Activated T-cell treated with anti-CD3 and anti-CD28 coated beads, Interleukin-2, amount 50 U/mL, for 4 hours (primary cell): ENCODE measurements at regions not wholly inside any gene's neighbourhood (a gene's known extent, or its start where the extent isn't known, plus 50 kb on each side); places are given as distances from the start of the nearest gene placed in this dataset.
"Not testable (repeated sequence)": the region's sequence is repeated elsewhere in the genome, so short reads cannot be mapped to it uniquely, and the experiment has no call there.

Source experiments
- ATAC-seq, 2 donors: fragments of 200-7000 bp; cut with Tn5 transposase; one replicate each; pipeline ENCODE4 v1.10.0; 2021
- DNase-seq: peaks from one replicate; pipeline ENCODE4 v3.0.0-alpha.2; 2020
- H3K27me3 Mint-ChIP-seq: one replicate; pipeline ENCODE4 v1.8.0; 2021; ENCODE audit warnings: low read depth, mixed read lengths
- H3K36me3 Mint-ChIP-seq: one replicate; pipeline ENCODE4 v1.8.0; 2022; ENCODE audit warnings: mixed read lengths; ENCODE audit not compliant: insufficient read depth
- H3K4me1 Mint-ChIP-seq: one replicate; pipeline ENCODE4 v1.8.0; 2021; ENCODE audit warnings: low read depth, mixed read lengths
- H3K4me3 Mint-ChIP-seq: one replicate; pipeline ENCODE4 v1.8.0; 2021; ENCODE audit warnings: mild to moderate bottlenecking, moderate library complexity, mixed read lengths
- H3K9me3 Mint-ChIP-seq: one replicate; pipeline ENCODE4 v1.8.0; 2021; ENCODE audit warnings: mixed read lengths

GRCh38 chr2:158866082-158866481, 71.0 kb downstream of the DAPL1 start:
- DNase-seq, H3K4me3 Mint-ChIP-seq: not testable (repeated sequence)

DNA sequence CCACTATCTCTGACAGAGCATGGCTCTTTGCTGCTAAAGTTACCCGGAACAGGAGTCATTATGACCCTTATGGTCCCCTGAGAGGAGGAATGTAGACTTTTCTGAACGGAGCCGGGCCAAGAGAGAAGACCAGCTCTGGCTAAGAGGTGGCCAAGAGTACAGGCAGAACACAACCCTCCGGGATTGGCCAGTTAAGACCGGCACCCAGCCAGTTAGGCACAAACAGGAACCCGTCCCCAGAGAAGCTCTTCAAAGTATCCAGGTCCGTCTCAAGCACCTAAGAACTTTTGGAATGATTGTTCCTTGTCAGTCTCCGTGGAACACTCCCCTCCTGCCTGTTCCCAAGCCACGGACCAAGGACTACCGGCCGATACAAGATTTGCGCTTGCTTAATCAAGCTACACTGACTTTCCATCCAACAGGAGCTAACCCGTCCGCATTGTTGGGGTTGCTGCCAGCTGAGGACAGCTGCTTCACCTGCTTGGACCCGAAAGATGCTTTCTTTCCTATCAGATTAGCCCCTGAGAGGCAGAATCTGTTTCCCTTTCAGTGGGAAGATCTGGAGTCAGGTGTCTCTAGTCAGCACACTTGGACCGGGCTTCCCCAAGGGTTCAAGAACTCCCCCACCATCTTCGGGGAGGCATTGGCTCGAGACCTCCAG, 72.5 kb downstream of the DAPL1 start:
- not testable (repeated sequence) for H3K9me3 Mint-ChIP-seq, H3K4me1 Mint-ChIP-seq, DNase-seq, H3K4me3 Mint-ChIP-seq, ATAC-seq, H3K36me3 Mint-ChIP-seq, H3K27me3 Mint-ChIP-seq

More at GRCh38 chr2:158866082-158866481, 71.0 kb downstream of the DAPL1 start:
- H3K4me1 Mint-ChIP-seq, H3K9me3 Mint-ChIP-seq, H3K36me3 Mint-ChIP-seq, ATAC-seq, H3K27me3 Mint-ChIP-seq: not testable (repeated sequence)

- not testable (repeated sequence) for H3K4me3 Mint-ChIP-seq, H3K4me1 Mint-ChIP-seq, H3K27me3 Mint-ChIP-seq, H3K9me3 Mint-ChIP-seq, ATAC-seq, H3K36me3 Mint-ChIP-seq, DNase-seq
Measured at GRCh38 chr2:158868386-158868785, 73.3 kb downstream of the DAPL1 start.

- not testable (repeated sequence) for ATAC-seq
Measured at GRCh38 chr2:158869122-158869521, 74.0 kb downstream of the DAPL1 start.

DNA sequence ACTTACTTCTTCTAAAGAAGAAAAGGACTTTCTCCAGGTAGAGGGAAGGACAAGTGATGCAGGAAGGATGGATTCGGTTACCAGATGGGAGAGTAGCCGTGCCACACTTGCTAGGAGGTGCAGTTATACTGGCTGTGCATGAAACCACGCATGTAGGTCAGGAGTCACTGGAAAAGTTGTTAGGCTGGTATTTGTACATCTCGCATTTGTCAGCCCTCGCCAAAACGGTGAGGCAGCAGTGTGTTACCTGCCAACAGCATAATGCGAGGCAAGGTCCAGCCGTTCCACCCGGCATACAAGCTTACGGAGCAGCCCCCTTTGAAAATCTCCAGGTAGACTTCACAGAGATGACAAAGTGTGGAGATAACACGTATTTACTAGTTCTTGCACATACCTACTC, 74.5 kb downstream of the DAPL1 start:
- H3K4me1 Mint-ChIP-seq, H3K4me3 Mint-ChIP-seq, H3K36me3 Mint-ChIP-seq, H3K9me3 Mint-ChIP-seq, DNase-seq, H3K27me3 Mint-ChIP-seq, ATAC-seq: not testable (repeated sequence)

More at GRCh38 chr2:158869122-158869521, 74.0 kb downstream of the DAPL1 start:
- not testable (repeated sequence) for H3K4me1 Mint-ChIP-seq, H3K4me3 Mint-ChIP-seq, H3K27me3 Mint-ChIP-seq, H3K36me3 Mint-ChIP-seq, DNase-seq, H3K9me3 Mint-ChIP-seq

DNA sequence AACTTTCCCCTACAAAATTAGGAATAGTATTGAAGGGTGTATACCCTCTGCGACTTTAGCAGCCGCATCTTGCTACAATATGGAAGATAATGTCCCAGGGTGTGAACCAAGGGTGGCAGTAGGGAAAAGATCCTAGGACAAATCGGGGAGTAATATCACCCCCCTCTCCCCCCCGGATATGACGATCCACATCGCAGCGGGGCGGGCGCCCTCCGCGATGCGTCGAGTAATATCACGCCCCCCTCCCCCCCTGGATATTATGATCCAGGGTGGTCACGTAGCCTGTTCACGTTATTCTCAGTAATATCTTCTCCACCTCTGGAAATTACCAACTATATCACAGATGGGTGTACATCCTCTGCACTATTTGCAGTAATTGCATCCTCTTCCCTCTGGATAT, 82.9 kb downstream of the DAPL1 start:
- Mint-ChIP-seq H3K36me3 (no peaks in the 10 kb centered on the region), H3K4me3 (no peak overlapping the region), H3K27me3 (peaks cover 6% of the 10 kb centered on the region), H3K9me3 (no peaks in the 10 kb centered on the region), H3K4me1 (no peaks in the 10 kb centered on the region)
- ATAC-seq (no peak), DNase-seq (no peak)

DNA sequence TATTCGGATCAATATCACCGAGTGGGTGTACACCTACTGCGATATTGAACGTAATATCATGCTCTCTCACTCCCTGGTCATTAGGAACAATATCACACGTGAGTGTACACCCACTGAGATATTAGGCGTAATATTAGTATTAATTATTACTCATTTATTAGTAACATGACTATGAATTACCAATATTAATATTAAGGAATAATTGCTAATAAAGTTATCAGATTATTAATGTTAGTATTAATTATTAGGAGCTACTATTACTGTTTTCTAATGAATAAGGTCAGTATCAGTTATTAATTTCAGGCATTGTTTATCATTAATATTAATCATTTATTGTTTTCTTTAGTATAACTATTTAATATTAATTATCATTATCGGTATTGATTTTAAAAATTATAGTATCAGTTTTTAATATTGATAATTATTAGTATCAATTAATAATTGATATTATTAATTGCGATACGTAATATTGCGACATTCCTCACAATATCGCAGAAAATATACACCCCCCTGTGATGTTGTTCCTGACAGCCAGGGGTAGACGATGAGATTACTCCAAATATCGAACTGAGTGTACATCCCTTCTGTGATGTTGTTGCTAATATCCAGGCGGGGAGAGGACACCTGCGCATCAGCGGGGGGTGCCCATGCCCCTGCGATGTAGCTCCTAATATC, 84.2 kb downstream of the DAPL1 start:
- H3K27me3 Mint-ChIP-seq, result peaks cover 6% of the 10 kb centered on the region
- DNase-seq (no peak), ATAC-seq (no peak)
- no peak overlapping the region for H3K4me3 Mint-ChIP-seq
- no peaks in the 10 kb centered on the region for H3K4me1 Mint-ChIP-seq
- no peaks in the 10 kb centered on the region for H3K9me3 Mint-ChIP-seq
- H3K36me3 Mint-ChIP-seq, result no peaks in the 10 kb centered on the region

DNA sequence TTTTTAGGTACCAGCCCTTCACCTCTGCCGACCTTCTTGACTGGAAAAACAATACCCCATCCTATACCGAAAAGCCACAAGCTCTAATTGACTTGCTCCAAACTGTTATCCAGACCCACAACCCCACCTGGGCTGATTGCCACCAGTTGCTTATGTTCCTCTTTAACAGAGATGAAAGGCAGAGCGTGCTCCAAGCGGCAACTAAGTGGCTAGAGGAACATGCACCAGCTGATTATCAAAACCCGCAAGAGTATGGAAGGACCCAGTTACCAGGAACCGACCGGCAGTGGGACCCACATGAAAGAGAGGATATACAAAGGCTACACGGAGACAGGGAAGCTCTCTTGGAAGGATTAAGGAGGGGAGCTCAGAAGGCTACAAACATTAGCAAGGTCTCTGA, 86.1 kb upstream of the TANC1 start:
- Mint-ChIP-seq H3K36me3 (no peaks in the 10 kb centered on the region), H3K9me3 (no peaks in the 10 kb centered on the region), H3K4me1 (no peaks in the 10 kb centered on the region), H3K4me3 (no peak overlapping the region), H3K27me3 (peaks cover 9% of the 10 kb centered on the region)
- DNase-seq (no peak), ATAC-seq (no peak)

GRCh38 chr2:158884552-158884951, 83.9 kb upstream of the TANC1 start:
- not testable (repeated sequence) for H3K4me1 Mint-ChIP-seq, H3K27me3 Mint-ChIP-seq, H3K9me3 Mint-ChIP-seq, H3K4me3 Mint-ChIP-seq, H3K36me3 Mint-ChIP-seq, ATAC-seq, DNase-seq

DNA sequence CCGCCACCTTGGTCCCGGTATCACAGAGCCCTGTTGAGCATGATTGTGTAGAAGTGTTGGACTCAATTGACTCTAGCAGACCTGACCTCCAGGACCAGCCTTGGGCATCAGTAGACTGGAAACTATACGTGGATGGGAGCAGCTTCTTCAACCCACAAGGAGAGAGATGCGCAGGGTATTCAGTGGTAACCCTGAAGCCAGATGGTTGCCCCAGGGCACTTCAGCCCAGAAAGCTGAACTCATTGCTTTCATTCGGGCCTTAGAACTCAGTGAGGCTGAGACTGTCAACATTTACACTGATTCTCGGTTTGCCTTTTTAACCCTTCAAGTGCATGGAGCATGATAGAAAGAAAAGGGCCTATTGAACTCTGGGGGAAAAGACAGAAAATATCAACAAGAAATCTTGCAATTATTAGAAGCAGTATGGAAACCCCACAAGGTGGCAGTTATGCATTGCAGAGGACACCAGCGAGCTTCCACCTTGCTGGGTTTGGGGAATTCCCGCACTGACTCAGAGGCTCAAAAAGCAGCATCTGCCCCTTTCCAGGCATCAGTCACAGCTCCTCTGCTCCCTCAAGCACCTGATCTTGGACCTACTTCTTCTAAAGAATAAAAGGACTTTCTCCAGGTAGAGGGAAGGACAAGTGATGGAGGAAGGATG, 83.3 kb upstream of the TANC1 start:
- not testable (repeated sequence) for H3K27me3 Mint-ChIP-seq, H3K4me1 Mint-ChIP-seq, ATAC-seq, H3K4me3 Mint-ChIP-seq, DNase-seq, H3K36me3 Mint-ChIP-seq, H3K9me3 Mint-ChIP-seq

DNA sequence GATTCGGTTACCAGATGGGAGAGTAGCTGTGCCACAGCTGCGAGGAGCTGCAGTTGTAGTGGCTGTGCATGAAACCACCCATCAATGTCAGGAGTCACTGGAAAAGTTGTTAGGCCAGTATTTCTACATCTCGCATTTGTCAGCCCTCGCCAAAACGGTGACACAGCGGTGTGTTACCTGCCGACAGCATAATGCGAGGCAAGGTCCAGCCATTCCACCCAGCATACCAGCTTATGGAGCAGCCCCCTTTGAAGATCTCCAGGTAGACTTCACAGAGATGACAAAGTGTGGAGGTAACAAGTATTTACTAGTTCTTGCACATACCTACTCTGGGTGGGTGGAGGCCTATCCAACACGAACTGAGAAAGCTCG, 82.8 kb upstream of the TANC1 start:
- not testable (repeated sequence) for H3K9me3 Mint-ChIP-seq, H3K4me1 Mint-ChIP-seq, ATAC-seq, H3K36me3 Mint-ChIP-seq, DNase-seq, H3K4me3 Mint-ChIP-seq
- peaks cover 10% of the 10 kb centered on the region for H3K27me3 Mint-ChIP-seq

DNA sequence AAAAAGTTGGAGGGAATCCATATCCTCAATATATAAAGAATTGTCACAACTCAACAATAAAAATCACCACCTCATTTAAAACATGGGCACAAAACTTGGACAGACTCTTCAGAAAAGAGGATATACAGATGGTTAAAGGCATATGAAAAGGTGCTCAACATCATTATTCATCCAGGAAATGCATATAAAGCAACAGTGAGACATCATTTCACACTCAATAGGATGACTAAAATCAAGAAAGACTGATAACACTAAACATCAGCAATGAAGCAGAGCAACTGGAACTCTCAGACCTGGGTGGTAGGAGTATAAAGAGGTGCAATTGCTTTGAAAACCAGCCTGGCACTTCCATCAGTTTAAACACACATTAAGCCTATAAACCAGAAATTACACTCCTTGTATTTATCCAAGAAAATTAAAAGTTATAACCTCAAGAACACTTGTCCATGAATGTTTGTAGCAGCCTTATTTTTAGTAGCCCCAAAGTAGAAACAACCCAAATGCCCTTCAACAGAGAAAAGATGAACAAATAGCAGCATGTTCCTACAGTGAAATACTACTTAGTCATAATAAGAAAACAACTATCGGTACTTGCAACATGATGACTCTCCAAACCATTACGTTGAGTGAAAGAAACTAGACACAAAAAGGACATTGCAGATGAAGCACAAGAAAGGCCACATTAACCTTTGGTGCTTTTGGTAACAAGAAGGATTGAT, 79.1 kb upstream of the TANC1 start:
- no peaks in the 10 kb centered on the region for H3K36me3 Mint-ChIP-seq
- no peaks in the 10 kb centered on the region for H3K9me3 Mint-ChIP-seq
- peaks cover 1% of the 10 kb centered on the region for H3K4me1 Mint-ChIP-seq
- peak; percentile 53 to 74 for ATAC-seq
- no peak overlapping the region for H3K4me3 Mint-ChIP-seq
- DNase-seq, result no peak
- peaks cover 13% of the 10 kb centered on the region for H3K27me3 Mint-ChIP-seq

DNA sequence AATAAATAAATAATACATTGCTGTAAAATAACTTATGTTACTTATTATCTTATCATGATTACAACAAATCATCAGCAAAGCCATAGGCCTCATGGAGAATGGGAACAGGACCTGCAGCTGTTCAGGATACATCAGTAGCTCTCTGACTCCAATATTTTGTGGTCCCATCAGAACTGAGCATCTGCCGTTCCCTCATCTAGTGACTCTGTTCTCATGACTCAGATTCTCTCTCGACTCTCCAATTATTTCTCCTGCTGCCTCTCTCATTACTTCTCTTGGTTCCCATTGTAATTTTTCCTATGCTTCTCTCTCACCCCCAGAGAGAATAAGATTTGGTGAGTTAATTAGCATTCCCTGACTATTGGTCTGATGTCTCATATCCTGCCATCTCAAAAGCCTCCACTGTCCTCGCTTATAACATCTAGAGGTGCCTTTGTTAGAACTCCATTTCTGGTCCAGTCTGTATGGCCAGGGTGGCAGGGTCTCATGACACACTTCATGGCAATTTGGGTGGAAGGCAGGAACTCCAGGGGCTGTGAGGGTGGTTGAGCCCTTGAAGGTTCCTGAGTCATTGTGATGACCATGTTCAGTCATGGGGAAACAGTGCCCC, 78.0 kb upstream of the TANC1 start:
- DNase-seq (no peak), ATAC-seq (no peak)
- Mint-ChIP-seq H3K27me3 (peaks cover 13% of the 10 kb centered on the region), H3K36me3 (no peaks in the 10 kb centered on the region), H3K4me1 (peaks cover 1% of the 10 kb centered on the region), H3K4me3 (no peak overlapping the region), H3K9me3 (no peaks in the 10 kb centered on the region)

- no peaks in the 10 kb centered on the region for H3K9me3 Mint-ChIP-seq
- H3K36me3 Mint-ChIP-seq, result no peaks in the 10 kb centered on the region
- peaks cover 10% of the 10 kb centered on the region for H3K27me3 Mint-ChIP-seq
- ATAC-seq, result no peak
- peaks cover 1% of the 10 kb centered on the region for H3K4me1 Mint-ChIP-seq
- no peak overlapping the region for H3K4me3 Mint-ChIP-seq
- no peak for DNase-seq
Measured at GRCh38 chr2:158893026-158893425, 75.4 kb upstream of the TANC1 start.
